Osteocyte (in vitro differentiated cells): ENCODE measurements at regions not wholly inside any gene's neighbourhood (a gene's known extent, or its start where the extent isn't known, plus 50 kb on each side); places are given as distances from the start of the nearest gene placed in this dataset.

Source experiments
- DNase-seq: peaks from one replicate; pipeline ENCODE4 v3.0.0; 2021; ENCODE audit warnings: mixed read lengths; ENCODE audit not compliant: unreplicated experiment; ENCODE audit errors: extremely low spot score
- H3K27ac Mint-ChIP-seq: one replicate; pipeline ENCODE4 v1.8.0; 2021; ENCODE audit warnings: mild to moderate bottlenecking, mixed read lengths; ENCODE audit not compliant: unreplicated experiment
- H3K27me3 Mint-ChIP-seq: one replicate; pipeline ENCODE4 v1.8.0; 2021; ENCODE audit warnings: mixed read lengths; ENCODE audit not compliant: unreplicated experiment
- H3K36me3 Mint-ChIP-seq: one replicate; pipeline ENCODE4 v1.8.0; 2021; ENCODE audit warnings: mixed read lengths; ENCODE audit not compliant: unreplicated experiment
- H3K4me1 Mint-ChIP-seq: one replicate; pipeline ENCODE4 v1.8.0; 2021; ENCODE audit warnings: mixed read lengths; ENCODE audit not compliant: unreplicated experiment
- H3K4me3 Mint-ChIP-seq: one replicate; pipeline ENCODE4 v1.8.0; 2021; ENCODE audit warnings: mild to moderate bottlenecking, moderate library complexity, mixed read lengths; ENCODE audit not compliant: unreplicated experiment
- H3K9me3 Mint-ChIP-seq: one replicate; pipeline ENCODE4 v1.8.0; 2021; ENCODE audit warnings: mixed read lengths; ENCODE audit not compliant: unreplicated experiment
- TF ChIP-seq, protein P1 (sequence below): fragments of 200-600 bp; sonication (generic); IDR thresholded peaks from 2 replicates; pipeline ENCODE4 v1.5.0; 2021; ENCODE audit warnings: antibody characterized with exemption, mild to moderate bottlenecking, moderate library complexity

DNA sequence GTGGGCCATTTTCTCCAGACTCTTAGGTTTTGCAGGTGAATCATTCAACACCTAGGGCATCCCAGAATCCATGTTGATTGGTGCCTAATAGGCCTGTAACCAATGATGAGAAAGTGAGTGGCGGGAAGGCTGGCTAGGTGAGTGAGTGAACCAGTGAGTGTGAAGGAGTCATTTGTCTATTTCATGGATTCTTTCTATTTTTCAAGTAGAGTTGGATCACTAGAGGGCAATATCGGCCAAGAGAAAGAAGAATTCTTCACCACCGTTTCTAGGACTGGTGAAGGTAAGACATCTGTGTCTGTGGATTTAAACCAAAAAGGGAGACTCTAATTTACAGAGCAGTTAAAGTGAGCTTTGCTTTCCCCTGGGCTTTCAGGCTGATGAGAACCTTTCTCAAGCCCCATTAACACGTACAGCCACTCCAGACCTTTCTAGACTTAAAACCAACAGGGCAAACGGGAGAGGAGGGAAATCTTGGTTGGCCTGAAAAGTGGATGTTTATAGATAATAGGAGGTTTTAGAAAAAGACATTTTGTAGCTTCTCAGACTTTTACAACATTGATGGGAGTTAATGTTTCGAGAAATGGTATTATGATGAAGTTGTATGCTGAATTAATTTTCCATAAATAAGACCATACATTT lies 114.3 kb upstream of the IL12B start:
- DNase-seq, result no peak
- H3K4me3 Mint-ChIP-seq, result no peak overlapping the region
- no peaks in the 10 kb centered on the region for H3K9me3 Mint-ChIP-seq
- H3K36me3 Mint-ChIP-seq, result no peaks in the 10 kb centered on the region
- H3K4me1 Mint-ChIP-seq, result peaks cover 1% of the 10 kb centered on the region
- peaks cover 34% of the 10 kb centered on the region for H3K27me3 Mint-ChIP-seq
- no peak overlapping the region for H3K27ac Mint-ChIP-seq
- TF ChIP-seq, protein P1, sequence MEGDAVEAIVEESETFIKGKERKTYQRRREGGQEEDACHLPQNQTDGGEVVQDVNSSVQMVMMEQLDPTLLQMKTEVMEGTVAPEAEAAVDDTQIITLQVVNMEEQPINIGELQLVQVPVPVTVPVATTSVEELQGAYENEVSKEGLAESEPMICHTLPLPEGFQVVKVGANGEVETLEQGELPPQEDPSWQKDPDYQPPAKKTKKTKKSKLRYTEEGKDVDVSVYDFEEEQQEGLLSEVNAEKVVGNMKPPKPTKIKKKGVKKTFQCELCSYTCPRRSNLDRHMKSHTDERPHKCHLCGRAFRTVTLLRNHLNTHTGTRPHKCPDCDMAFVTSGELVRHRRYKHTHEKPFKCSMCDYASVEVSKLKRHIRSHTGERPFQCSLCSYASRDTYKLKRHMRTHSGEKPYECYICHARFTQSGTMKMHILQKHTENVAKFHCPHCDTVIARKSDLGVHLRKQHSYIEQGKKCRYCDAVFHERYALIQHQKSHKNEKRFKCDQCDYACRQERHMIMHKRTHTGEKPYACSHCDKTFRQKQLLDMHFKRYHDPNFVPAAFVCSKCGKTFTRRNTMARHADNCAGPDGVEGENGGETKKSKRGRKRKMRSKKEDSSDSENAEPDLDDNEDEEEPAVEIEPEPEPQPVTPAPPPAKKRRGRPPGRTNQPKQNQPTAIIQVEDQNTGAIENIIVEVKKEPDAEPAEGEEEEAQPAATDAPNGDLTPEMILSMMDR, result peak; percentile 74

DNA sequence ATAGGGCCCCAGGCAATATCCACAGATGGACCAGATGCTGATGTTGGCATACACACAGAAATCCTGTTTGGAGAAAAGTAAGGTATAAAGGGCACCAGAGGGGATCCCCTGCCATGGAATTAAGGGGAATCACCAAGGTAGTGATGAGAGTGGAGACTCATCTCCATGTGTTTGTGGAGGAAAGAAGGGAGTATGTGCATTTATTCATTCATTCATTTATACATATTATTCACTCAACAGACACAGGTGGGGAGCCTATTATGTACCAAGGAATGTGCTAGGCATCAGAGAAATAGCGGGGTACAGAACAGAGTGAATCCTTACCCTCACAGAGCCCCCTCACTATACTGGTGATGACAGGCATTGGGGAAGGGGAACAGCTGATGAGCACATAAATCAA lies 116.8 kb upstream of the IL12B start:
- H3K9me3 Mint-ChIP-seq, result no peaks in the 10 kb centered on the region
- H3K4me3 Mint-ChIP-seq, result no peak overlapping the region
- H3K4me1 Mint-ChIP-seq, result peaks cover 10% of the 10 kb centered on the region
- peaks cover 18% of the 10 kb centered on the region for H3K27me3 Mint-ChIP-seq
- DNase-seq, result no peak
- H3K27ac Mint-ChIP-seq, result no peak overlapping the region
- TF ChIP-seq, protein P1, result no peak
- no peaks in the 10 kb centered on the region for H3K36me3 Mint-ChIP-seq

DNA sequence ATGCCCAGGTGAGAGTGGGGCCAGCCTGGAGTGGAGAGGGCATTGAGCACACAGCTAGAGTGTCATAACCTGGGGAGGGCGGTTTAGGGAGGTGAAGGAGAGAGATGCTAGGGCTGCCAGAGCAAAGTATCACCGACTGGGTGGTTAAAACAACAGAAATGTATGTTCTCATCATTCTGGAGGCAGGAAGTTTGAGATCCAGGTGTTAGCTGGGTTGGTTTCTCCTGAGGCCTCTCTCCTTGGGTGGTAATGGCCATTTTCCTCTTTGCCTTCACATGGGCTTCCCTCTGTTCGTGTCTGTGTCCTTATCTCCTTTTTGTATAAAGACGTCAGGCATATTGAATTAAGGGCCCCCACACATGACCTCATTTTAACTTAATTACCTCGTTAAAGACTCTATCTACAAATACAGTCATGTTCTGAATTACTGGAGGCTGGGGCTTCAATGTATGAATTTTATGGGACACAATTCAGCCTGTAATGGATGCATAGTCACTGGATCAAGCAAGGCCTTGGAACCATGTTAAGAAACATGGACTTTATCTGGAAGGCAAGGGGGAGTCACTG lies 118.6 kb upstream of the IL12B start:
- Mint-ChIP-seq H3K4me1 (peaks cover 10% of the 10 kb centered on the region), H3K27me3 (peaks cover 6% of the 10 kb centered on the region), H3K36me3 (no peaks in the 10 kb centered on the region), H3K4me3 (no peak overlapping the region), H3K9me3 (no peaks in the 10 kb centered on the region), H3K27ac (no peak overlapping the region)
- TF ChIP-seq, protein P1, result no peak
- no peak for DNase-seq

DNA sequence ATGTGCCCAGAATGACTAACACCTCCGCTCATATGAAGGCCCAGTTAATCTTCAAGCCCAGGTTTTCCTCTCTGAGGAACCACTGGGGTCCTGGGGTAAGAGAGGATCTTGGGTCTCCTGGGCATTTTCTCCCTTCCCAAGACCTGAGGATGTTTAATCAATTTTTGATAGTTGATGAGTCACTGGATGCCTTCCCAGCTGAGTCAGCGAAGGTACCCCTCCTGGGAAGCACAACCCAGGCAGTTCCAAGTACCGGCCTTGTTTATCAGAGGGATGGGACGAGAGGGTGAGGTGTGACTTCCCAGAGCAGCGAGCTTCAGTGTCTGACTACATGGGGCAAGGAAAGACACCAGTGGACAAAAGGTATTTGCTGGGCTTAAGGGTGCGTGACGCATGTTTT lies 119.6 kb upstream of the IL12B start:
- no peak overlapping the region for H3K4me3 Mint-ChIP-seq
- peaks cover 13% of the 10 kb centered on the region for H3K27me3 Mint-ChIP-seq
- TF ChIP-seq, protein P1, result no peak
- H3K9me3 Mint-ChIP-seq, result no peaks in the 10 kb centered on the region
- no peaks in the 10 kb centered on the region for H3K36me3 Mint-ChIP-seq
- H3K4me1 Mint-ChIP-seq, result peaks cover 8% of the 10 kb centered on the region
- no peak overlapping the region for H3K27ac Mint-ChIP-seq
- DNase-seq, result no peak

DNA sequence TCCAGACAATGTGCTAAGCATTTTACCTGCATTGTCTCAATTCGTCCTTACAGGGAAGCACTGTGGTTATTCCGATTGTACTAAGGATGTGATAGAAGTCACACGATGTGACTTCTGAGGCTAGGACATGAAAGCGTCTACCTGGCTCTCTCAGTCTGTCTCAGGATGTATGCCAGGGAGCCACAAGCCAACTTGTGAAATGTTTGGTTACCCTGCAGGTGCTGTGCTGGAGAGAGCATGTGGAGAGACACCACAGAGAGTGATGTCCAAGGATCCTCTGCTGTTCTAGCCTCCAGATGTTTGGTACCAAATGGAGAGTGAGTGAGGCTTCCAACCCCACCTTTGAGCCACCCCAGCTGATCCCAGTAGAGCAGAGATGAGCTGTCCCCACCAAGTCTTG lies 120.1 kb upstream of the IL12B start:
- no peak overlapping the region for H3K4me3 Mint-ChIP-seq
- no peaks in the 10 kb centered on the region for H3K9me3 Mint-ChIP-seq
- H3K4me1 Mint-ChIP-seq, result peaks cover 8% of the 10 kb centered on the region
- no peak for DNase-seq
- TF ChIP-seq, protein P1, result no peak
- H3K27ac Mint-ChIP-seq, result no peak overlapping the region
- peaks cover 18% of the 10 kb centered on the region for H3K27me3 Mint-ChIP-seq
- no peaks in the 10 kb centered on the region for H3K36me3 Mint-ChIP-seq
